ENCODE measurements at regions not wholly inside any gene's neighbourhood (a gene's known extent, or its start where the extent isn't known, plus 50 kb on each side); places are given as distances from the start of the nearest gene placed in this dataset.
"Not testable (repeated sequence)": the region's sequence is repeated elsewhere in the genome, so short reads cannot be mapped to it uniquely, and the experiment has no call there.

DNA sequence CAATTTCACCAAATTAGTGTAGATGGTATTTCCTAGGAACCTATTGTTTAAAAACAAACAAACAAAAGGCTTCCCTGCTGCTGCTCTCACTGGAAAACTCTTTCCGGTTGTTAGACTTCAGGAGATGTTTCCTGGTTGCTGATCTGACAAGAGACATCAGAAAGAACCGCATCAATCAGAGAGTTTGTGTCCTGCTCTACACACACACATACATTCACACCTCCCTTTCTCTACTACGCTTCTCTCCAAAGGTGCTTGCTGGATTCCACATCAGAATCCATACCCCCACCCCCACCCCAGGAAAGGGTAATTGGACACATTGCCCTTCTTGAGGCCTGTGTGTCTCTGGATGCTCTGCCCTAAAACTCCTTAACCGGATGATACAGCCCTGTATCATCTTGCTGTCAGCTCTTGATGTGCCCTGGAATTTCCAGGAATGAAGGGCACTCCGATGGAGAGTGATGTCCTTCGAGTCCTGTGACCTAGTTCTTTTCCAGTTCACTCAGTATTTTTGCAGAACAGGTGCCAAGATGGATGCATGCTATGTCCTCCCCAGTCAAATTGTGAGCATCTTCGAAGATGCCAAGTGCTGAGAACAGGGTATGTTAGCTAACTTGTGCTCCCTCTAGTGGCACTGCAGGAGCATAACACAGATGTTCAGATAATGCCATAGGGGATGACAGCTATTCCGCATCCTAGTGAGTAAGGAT lies 113.7 kb upstream of the SLC35F3 start:
- DNase-seq = peak; percentile 50

DNA sequence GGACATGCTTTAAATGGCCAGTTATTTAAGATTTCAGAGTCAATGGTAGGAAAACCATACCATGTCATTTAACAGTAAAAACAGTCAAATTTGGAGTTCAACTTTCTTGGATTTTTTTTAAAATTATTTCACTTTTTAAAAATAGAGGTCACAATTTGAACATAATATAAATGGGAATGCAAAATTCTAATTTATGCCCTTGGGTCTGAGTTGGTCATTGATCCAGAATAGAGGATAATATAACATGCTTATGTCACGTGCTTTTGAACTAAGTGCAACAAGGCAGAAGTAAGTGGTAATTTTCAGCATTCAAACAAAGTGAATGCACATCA lies 113.1 kb upstream of the SLC35F3 start:
- no peak for DNase-seq

DNA sequence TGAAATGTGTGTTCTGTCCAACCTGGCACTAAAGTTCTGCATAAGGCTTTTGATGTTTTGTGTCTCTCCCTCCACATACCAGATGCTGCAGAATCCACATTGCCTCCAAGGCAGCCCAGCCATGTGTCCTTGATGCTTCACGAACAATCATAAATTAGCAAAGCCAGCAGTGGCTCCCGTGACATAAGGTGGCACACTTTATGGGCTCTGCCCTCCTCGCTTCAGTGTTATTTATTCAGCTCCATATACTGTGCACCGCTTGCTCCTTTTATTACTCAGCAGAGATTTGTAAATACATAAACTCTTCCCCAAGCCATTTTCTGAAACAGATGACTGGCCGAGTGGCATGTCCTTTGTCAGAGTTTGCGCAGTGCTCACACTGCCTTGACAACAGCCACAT lies 112.8 kb upstream of the SLC35F3 start:
- DNase-seq = no peak

DNA sequence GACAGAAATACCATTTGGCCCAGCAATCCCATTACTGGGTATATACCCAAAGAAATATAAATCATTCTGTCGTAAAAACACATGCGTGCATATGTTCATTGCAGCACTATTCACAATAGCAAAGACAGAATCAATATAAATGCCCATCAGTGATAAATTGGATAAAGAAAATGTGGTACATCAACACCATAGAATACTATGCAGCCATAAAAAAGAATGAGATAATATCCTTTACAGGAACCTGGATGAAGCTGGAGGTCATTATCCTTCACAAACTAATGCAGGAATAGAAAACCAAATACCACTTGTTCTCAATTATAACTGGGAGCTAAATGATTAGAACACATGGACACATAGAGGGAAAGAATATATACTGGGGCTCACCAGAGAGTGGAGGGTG lies 109.6 kb upstream of the SLC35F3 start:
- no peak for DNase-seq

DNA sequence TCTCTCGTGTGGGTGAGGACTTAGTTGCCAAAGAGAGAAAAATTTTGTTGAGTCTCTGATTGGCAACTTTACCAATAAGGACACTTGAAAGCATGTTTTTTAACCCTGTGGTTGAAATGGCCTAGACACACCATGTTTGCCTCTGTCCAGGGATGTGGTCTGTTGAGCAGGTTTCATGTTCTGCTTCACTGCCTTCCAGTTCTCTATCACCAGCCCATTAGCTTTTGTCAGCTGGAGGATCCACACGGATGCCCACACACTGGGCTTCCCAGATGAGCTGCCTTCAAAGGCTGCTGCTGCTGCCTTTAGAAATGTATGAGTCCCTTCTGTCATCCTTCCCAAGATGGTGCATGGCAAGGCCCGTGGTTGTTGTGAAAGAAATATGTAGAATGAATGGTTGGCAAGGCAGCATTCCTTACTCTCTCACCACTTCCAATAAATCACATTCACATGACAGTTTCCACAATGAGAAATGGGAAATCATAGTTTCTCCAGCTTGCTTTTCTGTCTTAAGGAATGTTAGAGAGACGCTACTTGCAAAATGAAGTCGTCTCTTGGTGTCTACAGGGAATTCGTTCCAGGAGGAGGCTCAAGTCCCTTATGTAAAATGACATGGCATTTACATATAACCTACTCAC lies 108.2 kb upstream of the SLC35F3 start:
- no peak for DNase-seq

DNA sequence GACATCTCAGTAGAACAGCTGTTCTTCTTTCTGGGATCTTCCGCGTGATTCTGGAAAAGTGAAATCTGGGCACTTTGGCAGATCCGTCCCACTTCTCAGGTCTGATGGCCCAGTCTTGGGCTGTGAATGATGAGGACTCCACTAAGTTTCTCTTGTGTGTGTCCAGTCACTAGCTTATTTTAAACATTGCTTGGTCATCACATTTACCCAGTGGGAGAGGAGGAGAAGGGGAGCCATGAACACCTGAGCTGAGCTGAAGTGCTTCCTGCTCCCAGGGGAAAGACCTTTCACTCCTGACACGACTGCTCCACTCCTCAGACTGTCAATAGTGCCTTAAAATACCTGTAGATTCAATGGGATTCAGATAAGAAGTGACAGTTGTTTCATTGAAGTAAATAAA lies 101.9 kb upstream of the SLC35F3 start:
- no peak for DNase-seq

DNA sequence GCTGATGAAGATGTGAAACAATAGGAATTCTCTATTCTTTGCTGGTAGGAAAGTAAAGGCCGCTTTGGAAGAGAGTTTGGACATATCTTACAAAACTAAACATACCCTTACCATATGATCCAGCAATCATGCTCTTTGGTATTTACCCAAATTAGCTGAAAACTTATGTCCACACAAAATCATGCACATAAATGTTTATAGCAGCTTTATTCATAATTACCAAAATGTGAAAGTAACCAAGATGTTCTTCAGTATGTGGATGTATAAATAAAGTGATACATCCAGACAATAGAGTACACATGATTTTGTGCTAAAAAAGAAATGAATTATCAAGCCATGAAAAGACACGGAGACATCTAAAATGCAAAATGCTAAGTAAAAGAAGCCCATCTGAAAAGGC lies 98.7 kb upstream of the SLC35F3 start:
- no peak for DNase-seq

DNA sequence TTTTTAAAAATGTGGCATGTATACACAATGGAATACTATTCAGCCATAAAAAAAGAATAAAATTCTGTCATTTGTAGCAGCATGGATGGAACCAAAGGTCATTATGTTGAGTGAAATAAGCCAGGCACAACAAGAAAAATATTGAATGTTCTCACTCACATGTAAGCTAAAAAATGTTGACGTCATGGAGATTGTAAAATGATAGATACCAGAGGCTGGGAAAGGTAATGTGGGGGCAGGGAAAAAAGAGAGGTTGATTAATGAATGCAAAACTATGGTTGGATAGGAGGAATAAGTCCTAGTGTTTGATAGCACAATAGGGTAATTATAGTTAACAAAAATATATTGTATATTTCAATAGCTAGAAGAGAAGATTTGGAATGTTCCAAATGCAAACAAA lies 89.1 kb upstream of the SLC35F3 start:
- DNase-seq = no peak

DNA sequence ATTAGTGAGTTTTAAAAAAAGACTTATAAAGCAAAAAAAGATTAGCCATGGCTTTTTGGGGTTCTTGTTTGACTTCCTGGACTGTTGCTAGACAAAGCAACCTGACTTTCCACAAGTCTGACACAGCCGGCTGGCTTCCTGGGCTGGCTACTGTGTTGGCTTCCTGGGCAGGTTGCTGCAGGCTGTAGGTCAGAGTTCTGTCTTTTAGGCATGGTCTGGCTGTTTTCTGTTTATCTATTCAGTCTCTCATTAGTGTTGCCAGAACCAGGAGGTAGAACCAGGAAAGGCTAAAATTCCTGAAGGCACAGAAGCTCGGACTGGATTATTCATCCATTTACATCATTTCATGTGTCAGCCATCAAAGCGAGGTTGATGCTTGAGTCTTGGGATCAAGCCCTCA lies 88.6 kb upstream of the SLC35F3 start:
- no peak for DNase-seq

DNA sequence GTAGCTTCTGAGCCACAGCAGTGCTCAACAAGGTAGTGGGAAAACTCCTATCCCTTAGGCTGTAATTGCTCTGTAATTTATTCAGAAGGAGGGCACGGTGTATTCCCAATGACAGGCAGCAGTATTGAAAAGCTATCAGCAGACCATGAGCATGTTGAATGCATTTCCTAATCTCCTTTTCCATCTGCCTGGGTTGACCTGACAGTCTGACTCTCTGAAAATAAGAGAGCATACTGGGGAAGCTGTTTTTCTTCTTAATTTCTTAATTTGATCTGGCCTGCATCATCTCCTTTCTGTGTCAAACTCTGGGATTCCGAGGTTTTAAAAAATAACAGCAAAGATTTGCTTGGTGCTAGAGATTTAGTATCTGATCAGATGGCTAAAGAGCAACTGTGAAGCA lies 88.1 kb upstream of the SLC35F3 start:
- no peak for DNase-seq

DNA sequence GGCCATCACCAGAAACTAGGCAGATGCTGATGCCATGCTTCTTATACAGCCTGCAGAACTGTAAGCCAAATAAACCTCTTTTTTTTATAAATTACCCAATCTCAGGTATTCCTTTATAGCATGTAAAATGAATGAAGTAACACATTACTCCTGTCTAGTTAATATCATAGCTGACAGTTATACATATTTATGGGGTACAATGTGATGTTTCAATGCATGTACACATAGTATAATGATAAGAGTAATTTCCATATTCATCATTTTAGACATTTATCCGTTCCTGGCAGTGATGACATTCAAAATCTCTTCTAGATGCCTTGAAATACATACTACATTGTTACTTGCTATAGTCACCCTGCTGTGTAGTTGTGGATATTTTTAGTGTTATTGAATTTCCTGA lies 85.4 kb upstream of the SLC35F3 start:
- no peak for DNase-seq

DNA sequence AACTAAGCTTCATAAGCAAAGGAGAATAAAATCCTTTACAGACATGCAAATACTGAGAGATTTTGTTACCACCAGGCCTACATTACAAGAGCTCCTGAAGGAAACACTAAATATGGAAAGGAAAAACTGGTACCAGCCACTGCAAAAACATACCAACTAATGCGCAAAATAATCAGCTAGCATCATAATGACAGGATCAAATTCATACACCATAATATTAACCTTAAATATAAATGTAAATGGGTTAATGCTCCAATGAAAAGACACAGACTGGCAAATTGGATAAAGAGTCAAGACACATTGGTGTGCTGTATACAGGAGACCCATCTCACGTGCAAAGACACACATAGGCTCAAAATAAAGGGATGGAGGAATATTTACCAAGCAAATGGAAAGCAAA lies 80.3 kb upstream of the SLC35F3 start:
- DNase-seq = not testable (repeated sequence)

DNA sequence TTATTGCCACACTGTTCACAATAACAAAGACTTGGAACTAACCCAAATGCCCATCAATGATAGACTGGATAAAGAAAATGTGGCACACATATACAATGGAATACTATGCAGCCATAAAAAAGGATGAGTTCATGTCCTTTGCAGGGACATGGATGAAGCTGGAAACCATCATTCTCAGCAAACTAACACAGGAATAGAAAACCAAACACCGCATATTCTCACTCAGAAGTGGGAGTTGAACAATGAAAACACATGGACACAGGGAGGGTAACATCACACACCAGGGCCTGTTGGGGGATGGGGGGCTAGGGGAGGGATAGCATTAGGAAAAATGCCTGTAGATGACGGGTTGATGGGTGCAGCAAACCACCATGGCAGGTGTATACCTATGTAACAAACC lies 76.5 kb upstream of the SLC35F3 start:
- not testable (repeated sequence) for DNase-seq

DNA sequence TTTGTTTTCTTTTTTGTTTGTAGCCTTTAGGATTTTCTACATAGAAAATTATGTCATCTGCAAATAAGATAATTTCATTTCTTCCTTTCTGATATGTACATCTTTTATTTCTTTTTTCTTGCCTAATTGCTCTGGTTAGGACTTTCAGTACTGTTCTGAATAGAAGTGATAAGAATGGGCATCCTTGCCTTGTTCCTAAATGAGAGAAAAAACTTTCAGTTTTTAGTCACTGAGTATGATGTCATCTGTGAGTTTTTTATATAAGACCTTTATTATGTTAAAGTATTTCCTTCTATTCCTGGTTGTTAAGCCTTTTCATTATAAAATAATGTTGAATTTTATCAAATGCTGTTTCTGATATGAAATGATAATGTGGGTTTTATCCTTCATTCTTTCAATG lies 76.0 kb upstream of the SLC35F3 start:
- no peak for DNase-seq

DNA sequence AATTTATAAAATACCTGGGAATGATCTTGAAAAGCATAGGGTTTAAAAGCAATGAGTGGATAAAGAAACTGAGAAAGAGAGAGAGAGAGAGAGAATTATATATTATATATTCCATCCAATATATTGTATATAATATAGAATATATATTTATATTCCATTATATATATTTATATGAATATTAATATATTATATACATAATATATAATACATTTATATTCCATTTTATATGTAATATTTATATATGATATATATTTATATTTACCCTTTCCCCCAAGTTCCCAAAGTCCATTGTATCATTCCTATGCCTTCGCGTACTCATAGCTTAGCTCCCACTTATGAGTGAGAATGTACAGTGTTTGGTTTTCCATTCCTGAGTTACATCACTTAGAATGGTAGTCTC lies 69.9 kb upstream of the SLC35F3 start:
- DNase-seq = no peak

DNA sequence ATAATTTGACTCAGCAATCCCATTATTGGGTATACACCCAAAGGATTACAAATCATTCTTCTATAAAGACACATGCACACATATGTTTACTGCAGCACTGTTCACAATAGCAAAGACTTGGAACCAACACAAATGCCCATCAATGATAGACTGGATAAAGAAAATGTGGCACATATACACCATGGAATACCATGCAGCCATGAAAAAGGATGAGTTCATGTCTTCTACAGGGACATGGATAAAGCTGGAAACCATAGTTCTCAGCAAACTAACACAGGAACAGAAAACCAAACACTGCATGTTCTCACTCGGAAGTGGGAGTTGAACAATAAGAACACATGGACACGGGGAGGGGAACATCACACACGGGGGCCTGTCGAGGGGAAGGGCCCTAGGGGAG lies 66.3 kb upstream of the SLC35F3 start:
- not testable (repeated sequence) for DNase-seq

DNA sequence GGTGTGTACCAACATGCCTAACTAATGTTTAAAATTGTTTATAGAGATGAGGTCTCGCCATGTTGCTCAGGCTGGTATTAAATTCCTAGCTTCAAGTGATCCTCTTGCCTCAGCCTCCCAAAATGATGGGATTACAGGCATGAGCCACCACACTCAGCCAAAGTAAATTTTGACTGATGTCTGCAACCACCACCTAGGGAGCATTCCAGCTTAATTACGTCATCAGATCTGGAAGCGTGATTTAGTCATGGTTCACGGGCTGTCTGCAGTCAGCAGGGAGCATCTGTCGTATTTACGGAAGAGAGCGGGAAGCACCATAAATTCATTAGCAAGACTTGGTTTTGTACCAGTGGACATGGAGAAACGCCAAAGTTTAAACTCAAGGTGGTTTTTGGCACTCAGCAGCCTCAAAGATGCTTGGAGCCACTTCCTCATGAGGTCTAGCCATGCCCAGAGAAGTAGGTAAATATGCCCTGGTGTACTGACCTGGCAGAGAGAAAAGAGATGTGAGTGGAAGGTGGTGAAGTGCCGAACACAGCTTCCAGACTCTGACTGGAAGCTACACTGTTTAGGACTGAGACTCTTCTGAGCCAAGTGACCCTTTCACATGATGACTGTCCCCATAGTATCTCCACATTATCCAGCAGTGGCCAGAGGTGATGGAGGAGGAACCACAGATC lies 60.8 kb upstream of the SLC35F3 start:
- DNase-seq = no peak

DNA sequence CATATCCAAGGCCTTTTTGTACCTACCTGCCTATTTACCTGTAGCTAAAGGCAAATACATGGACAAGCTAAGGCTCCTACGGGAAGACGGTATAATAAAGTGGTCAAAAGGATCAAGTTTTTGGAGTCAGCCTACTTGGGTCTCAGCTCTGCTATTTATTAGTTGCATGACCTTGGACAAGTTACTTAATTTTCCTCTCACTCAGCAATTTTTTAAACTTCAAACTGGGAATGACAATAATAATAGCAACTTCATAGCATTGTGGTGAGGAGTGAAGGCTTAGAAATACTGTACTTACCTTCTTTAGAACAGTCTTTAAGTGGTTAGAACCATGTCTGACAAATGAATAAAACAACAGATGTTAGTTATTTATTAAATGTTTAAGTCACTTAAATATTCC lies 60.2 kb upstream of the SLC35F3 start:
- no peak for DNase-seq

DNA sequence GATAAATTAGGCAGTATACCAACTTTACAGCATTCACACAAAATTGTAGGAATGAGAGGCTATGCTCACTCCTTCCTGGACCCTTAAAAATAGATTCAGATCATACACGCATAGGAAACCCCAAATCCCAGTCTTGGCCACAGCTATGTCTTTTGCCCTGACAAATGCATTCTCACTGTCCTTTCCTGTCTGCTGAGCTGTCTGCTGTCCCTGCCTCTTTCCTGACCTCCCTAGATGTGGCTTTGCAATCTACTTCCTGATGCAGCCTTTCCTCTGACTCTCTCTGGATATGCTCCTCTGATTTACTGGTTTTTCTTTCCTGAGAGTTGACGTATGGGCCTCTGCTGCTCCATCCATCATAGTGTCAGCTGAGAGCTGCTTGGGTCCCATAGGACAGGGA lies 59.8 kb upstream of the SLC35F3 start:
- no peak for DNase-seq

All from NCI-H2029 treated with DMSO at 0.1 percent for 48 hours (cell line).